Astrocyte of the spinal cord (primary cell): ENCODE measurements at regions not wholly inside any gene's neighbourhood (a gene's known extent, or its start where the extent isn't known, plus 50 kb on each side); places are given as distances from the start of the nearest gene placed in this dataset.
A peak's percentile ranks its signal among the peaks of the same experiment; 100 is the strongest.

ENCODE experiments used
- DNase-seq: peaks from one replicate; pipeline ENCODE4 v3.0.0; 2011; ENCODE audit warnings: low read depth, low spot score
- H3K4me3 ChIP-seq: 2 replicates; pipeline ENCODE4 v1.5.1; 2011; ENCODE audit warnings: low read depth, mild to moderate bottlenecking, low read length, moderate library complexity
- CTCF ChIP-seq: IDR thresholded peaks from 2 replicates; pipeline ENCODE4 v1.5.1; 2012; ENCODE audit warnings: low read depth, mild to moderate bottlenecking, low read length, inconsistent platforms
- in situ Hi-C: cut with HindIII; loops from 2 replicates; pipeline ENCODE4 v1.10.0; 2017; ENCODE audit warnings: low sequenced_read_pairs

GRCh38 chr20:36091561-36092397, 62.8 kb upstream of the EPB41L1 start:
- TF ChIP-seq CTCF: no peak
- H3K4me3 ChIP-seq: no peak overlapping the region
- in situ Hi-C loops: no loop called here

GRCh38 chr20:36092398-36093024, 62.0 kb upstream of the EPB41L1 start:
- no peak for DNase-seq
- in situ Hi-C loops: no loop called here
- peak overlapping the region; percentile 46 for H3K4me3 ChIP-seq
- no peak for TF ChIP-seq CTCF

More at GRCh38 chr20:36091561-36092397, 62.8 kb upstream of the EPB41L1 start:
- no peak for DNase-seq

GRCh38 chr20:36093025-36093803, 61.3 kb upstream of the EPB41L1 start:
- in situ Hi-C loops: no loop called here
- H3K4me3 ChIP-seq: peak overlapping the region; percentile 46
- no peak for TF ChIP-seq CTCF
- no peak for DNase-seq

- no peak for DNase-seq
- peak overlapping the region; percentile 46 for H3K4me3 ChIP-seq
- no peak for TF ChIP-seq CTCF
- in situ Hi-C loops: no loop called here
Observed at GRCh38 chr20:36093804-36094145, 60.8 kb upstream of the EPB41L1 start.

- DNase-seq: no peak
- in situ Hi-C loops: no loop called here
- H3K4me3 ChIP-seq: no peak overlapping the region
- TF ChIP-seq CTCF: no peak
Observed at GRCh38 chr20:36094497-36094896, 60.0 kb upstream of the EPB41L1 start.

GRCh38 chr20:36096435-36096834, 58.1 kb upstream of the EPB41L1 start:
- TF ChIP-seq CTCF: no peak
- no peak overlapping the region for H3K4me3 ChIP-seq
- in situ Hi-C loops: no loop called here
- no peak for DNase-seq
